Osteoblast (primary cell): ENCODE measurements at regions not wholly inside any gene's neighbourhood (a gene's known extent, or its start where the extent isn't known, plus 50 kb on each side); places are given as distances from the start of the nearest gene placed in this dataset.
A peak's percentile ranks its signal among the peaks of the same experiment; 100 is the strongest.

Experiments used
- DNase-seq: peaks from one replicate; pipeline ENCODE4 v3.0.0; 2011; ENCODE audit warnings: low spot score, mixed read lengths; ENCODE audit not compliant: insufficient read length; ENCODE audit errors: missing footprints
- H2AFZ ChIP-seq: 2 replicates; pipeline ENCODE4 v1.6.0; 2011; ENCODE audit warnings: mild to moderate bottlenecking, low read length
- H3K27ac ChIP-seq: 2 replicates; pipeline ENCODE4 v1.5.1; 2011; ENCODE audit warnings: mild to moderate bottlenecking, low read depth, low read length, moderate library complexity
- H3K27me3 ChIP-seq: 2 replicates; pipeline ENCODE4 v1.6.0; 2012; ENCODE audit warnings: mild to moderate bottlenecking, control low read depth, inconsistent platforms, low read length, moderate library complexity; ENCODE audit not compliant: insufficient read depth
- H3K36me3 ChIP-seq: 2 replicates; pipeline ENCODE4 v1.5.1; 2011; ENCODE audit warnings: mild to moderate bottlenecking, low read length, control low read depth, moderate library complexity; ENCODE audit not compliant: insufficient read depth
- H3K4me1 ChIP-seq: 2 replicates; pipeline ENCODE4 v1.5.1; 2011; ENCODE audit warnings: mild to moderate bottlenecking, low read length, control low read depth, moderate library complexity; ENCODE audit not compliant: insufficient read depth
- H3K4me2 ChIP-seq: 2 replicates; pipeline ENCODE4 v1.6.0; 2011; ENCODE audit warnings: mild to moderate bottlenecking, low read length; ENCODE audit not compliant: insufficient read depth
- H3K4me3 ChIP-seq: fragments of 200-600 bp; sonication (generic); 3 replicates; pipeline ENCODE4 v1.5.1; 2012; ENCODE audit warnings: mild to moderate bottlenecking, low read length, inconsistent platforms; ENCODE audit not compliant: insufficient read depth
- H3K79me2 ChIP-seq: 2 replicates; pipeline ENCODE4 v1.6.0; 2012; ENCODE audit warnings: mild to moderate bottlenecking, low read length, control low read depth, inconsistent platforms; ENCODE audit not compliant: insufficient read depth
- H3K9me3 ChIP-seq: 2 replicates; pipeline ENCODE4 v1.5.1; 2011; ENCODE audit warnings: low read depth, low read length, control low read depth
- H4K20me1 ChIP-seq: 2 replicates; pipeline ENCODE4 v1.6.0; 2012; ENCODE audit warnings: mild to moderate bottlenecking, low read length, control low read depth; ENCODE audit not compliant: insufficient read depth
- CTCF ChIP-seq: IDR thresholded peaks from 2 replicates; pipeline ENCODE4 v1.5.1; 2011; ENCODE audit warnings: mild to moderate bottlenecking, low read depth, low read length, moderate library complexity; ENCODE audit errors: extremely low read depth

GRCh38 chr11:32497951-32498350 lies 62.6 kb upstream of the WT1 start:
- Histone ChIP-seq H3K4me1 (no peaks in the 10 kb centered on the region), H3K4me2 (no peak overlapping the region), H3K4me3 (no peak overlapping the region), H4K20me1 (no peaks in the 10 kb centered on the region), H3K27ac (no peak overlapping the region), H2AFZ (no peak overlapping the region), H3K79me2 (no peaks in the 10 kb centered on the region), H3K36me3 (no peaks in the 10 kb centered on the region), H3K27me3 (no peaks in the 10 kb centered on the region), H3K9me3 (no peaks in the 10 kb centered on the region)
- DNase-seq, result no peak
- TF ChIP-seq CTCF, result no peak

- H3K4me3 ChIP-seq, result no peak overlapping the region
- no peaks in the 10 kb centered on the region for H3K36me3 ChIP-seq
- H3K9me3 ChIP-seq, result no peaks in the 10 kb centered on the region
- no peak overlapping the region for H2AFZ ChIP-seq
- H4K20me1 ChIP-seq, result no peaks in the 10 kb centered on the region
- H3K4me1 ChIP-seq, result no peaks in the 10 kb centered on the region
- no peaks in the 10 kb centered on the region for H3K27me3 ChIP-seq
- DNase-seq, result no peak
- no peak overlapping the region for H3K4me2 ChIP-seq
- H3K27ac ChIP-seq, result no peak overlapping the region
- no peaks in the 10 kb centered on the region for H3K79me2 ChIP-seq
- TF ChIP-seq CTCF, result no peak
These were observed 59.3 kb upstream of the WT1 start for GRCh38 chr11:32494629-32495028.

- Histone ChIP-seq H3K27ac (no peak overlapping the region), H3K4me3 (no peak overlapping the region), H3K4me1 (no peaks in the 10 kb centered on the region), H3K4me2 (no peak overlapping the region), H3K27me3 (no peaks in the 10 kb centered on the region), H3K9me3 (no peaks in the 10 kb centered on the region), H2AFZ (no peak overlapping the region), H3K36me3 (no peaks in the 10 kb centered on the region), H3K79me2 (no peaks in the 10 kb centered on the region), H4K20me1 (no peaks in the 10 kb centered on the region)
- no peak for DNase-seq
- TF ChIP-seq CTCF, result no peak
These were observed 54.1 kb upstream of the WT1 start for GRCh38 chr11:32489464-32489863.

- Histone ChIP-seq H3K9me3 (no peaks in the 10 kb centered on the region), H3K4me3 (no peak overlapping the region), H3K79me2 (no peaks in the 10 kb centered on the region), H2AFZ (no peak overlapping the region), H3K4me2 (no peak overlapping the region), H4K20me1 (no peaks in the 10 kb centered on the region), H3K27ac (no peak overlapping the region), H3K36me3 (no peaks in the 10 kb centered on the region), H3K4me1 (no peaks in the 10 kb centered on the region), H3K27me3 (no peaks in the 10 kb centered on the region)
- DNase-seq, result peak; percentile 85
- peak; percentile 26 for TF ChIP-seq CTCF
These were observed 51.9 kb upstream of the WT1 start for GRCh38 chr11:32487270-32487669.
